ENCODE measurements at regions not wholly inside any gene's neighbourhood (a gene's known extent, or its start where the extent isn't known, plus 50 kb on each side); places are given as distances from the start of the nearest gene placed in this dataset.

GRCh38 chr7:13044309-13044708 lies 356.9 kb downstream of the ARL4A start:
- no peak for DNase-seq

DNA sequence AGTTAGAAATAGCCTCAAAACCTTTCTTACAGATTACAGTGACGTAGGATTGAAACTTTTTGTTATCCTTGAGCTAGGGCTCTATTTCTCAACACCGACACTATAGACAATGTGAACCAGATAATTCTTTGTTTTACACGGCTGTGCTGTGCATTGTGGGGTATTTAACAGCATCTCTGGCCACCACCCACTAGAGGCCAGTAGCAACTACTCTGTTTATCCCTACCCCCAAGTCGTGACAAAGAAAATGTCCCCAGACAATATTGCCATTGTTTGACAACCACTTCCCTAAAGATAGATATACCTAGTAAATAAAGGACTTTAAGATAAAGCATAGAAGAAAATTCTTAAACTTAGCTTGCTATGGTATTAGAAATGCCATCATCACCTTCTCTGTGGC lies 359.6 kb downstream of the ARL4A start:
- no peak for DNase-seq

DNA sequence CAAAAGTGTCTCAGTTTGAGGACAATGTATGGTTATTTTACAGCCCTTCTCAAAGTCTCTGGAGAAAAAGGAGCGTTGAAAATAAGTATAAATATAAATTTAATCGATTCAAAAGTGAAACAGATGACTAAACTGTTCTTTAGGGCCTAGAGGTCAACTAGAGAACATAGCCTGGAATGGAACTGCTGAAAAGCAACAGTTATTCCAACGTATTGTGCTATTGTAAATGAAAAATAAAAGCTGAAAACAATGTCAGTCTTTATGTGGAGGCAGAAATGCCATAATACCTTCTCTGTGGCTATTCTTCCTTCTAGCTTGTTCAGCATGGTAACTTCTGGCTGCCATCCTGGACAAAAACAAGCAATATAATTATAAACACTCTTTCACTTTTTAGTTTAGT lies 362.5 kb downstream of the ARL4A start:
- DNase-seq = no peak

- no peak for DNase-seq
These were observed 363.3 kb downstream of the ARL4A start for GRCh38 chr7:13050703-13051102.

DNA sequence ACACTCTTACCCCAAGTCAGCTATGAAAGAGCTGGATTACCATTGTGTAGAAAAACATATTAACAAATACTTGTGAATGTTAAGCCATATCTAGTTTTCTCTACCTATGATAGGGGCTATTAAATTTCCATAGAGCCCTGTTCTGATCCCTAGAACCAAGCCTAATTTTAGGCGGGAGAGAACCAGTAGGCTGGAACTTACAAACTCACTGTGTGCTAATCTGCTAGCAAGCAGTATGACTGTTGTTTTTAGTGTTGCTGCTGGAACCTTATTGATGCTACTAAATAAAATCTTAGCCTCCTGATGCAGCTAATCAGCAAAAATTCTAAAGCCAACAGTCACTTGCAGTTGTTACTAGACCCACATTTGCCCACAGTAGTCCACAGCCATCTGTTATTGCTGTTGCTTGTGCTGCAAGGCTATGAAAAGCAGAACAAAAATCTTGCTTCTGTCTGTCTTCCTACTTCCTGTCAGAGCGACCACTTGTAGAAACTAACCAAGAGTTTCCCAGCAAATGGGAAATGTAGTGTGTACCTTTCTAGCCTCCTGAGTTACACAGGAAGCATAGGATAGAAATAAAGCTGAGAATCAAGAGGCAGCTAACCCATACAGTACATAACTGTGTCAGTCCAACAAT lies 368.4 kb downstream of the ARL4A start:
- DNase-seq = no peak

DNA sequence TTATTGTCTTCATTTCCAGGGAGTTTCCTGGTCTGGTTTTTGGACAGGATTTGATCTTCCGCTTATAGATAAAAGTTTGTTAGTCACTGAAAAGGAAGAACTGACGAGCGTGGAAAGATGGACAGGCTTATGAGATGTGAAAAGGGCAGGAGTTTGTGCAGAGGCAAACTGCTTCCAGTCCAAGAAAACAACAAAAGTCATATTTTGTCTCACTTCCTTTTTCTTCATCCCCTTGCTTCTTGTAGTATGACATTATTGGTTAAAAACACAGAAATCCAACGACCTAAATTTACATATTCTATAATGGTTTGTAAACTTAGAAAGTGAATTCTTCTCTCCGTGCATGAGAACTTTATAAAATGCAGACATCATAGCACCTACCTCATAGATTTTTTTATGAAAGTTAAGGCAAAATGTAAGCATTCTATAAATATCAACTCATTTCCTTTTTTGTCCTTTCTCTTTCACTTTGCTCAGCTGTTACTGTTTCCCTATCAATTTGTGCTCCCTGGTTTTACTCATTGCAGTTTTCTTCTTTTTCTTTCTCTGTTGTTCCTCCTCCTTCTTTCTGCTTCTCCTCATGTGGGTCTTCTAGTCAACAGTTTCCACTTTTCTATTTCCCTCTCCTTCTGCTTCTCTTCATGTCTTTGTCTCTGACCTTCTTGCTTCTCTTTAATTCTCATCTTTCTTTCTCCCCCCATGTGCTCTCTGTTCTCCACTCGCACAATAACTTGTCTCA lies 370.2 kb downstream of the ARL4A start:
- no peak for DNase-seq

DNA sequence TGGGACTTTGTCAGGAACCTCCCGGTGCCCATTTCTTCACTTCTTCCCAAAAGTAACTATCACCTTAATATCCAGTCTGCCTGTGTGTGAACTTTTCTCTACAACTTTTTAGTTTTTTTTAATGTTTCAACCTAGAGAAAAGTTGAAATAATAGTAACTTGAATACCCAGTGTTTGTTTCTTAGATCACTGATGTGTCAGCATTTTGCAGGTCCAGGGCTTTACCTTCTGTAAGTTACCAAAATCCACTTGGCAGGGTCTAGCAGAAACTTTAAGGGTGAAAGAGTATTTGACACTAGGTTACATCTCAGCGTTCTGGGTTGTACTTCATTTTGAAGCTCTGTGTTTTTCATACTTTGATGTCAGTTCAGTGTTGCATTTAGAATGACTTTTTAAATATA lies 372.7 kb downstream of the ARL4A start:
- DNase-seq = no peak

GRCh38 chr7:13061115-13061514 lies 373.7 kb downstream of the ARL4A start:
- DNase-seq = no peak

DNA sequence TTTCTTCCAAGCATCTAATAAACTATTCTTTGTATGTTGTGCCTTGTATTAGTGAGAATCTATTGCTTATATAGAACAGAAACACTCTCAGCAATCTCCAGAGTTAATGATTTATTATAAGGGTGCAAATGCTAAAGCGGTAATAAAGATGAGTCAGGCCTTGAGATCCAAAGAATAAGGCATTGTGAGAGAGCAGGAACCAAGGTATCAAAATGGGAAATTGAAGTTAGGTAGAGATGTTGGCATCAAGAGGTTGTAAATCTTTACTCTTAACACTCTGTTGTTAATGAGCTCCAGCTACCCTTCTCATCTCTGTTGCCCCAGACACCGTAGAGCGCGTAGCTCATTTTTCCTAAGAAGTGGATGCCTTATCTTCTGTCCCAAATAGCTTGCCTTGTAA lies 375.2 kb downstream of the ARL4A start:
- no peak for DNase-seq

DNA sequence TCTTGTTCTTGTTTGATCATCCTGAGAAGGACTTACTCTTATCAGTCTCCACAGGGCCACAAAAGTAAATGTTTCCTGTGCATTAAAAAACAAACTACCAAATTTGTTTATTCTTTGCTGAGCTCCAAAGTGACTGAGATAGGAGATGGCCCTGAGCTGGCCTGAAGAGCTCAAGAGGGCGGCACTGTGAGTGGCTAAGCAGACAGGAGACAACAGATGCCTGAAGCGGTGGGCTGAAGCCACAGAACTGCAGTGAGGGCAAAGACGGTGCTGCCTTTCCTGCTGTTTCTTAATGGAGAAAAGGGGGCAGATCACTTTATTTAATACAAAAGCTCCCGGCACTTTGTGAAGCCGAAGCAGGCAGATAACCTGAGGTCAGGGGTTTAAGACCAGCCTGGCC lies 379.6 kb downstream of the ARL4A start:
- no peak for DNase-seq

GRCh38 chr7:13068032-13068431 lies 380.6 kb downstream of the ARL4A start:
- DNase-seq = no peak

GRCh38 chr7:13069841-13070240 lies 382.4 kb downstream of the ARL4A start:
- no peak for DNase-seq

DNA sequence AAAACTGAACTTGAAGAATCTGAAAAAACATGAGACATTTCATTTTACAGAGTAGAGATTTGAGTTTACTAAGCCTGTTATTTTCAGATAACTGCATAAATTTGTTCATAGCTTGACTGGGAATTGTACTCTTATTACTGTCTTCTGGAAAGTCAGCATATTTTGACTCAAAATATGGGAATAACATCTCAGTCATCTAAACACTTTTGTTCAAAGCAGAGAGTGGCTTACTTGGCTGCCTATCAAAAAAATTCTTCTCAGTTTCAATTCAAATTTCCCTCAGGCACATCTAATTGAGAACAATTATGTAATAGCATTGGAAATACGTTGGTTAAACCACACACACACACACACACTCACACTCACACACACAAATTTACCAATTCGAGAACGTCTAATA lies 384.6 kb downstream of the ARL4A start:
- DNase-seq = no peak

GRCh38 chr7:13077466-13077865 lies 390.0 kb downstream of the ARL4A start:
- no peak for DNase-seq

DNA sequence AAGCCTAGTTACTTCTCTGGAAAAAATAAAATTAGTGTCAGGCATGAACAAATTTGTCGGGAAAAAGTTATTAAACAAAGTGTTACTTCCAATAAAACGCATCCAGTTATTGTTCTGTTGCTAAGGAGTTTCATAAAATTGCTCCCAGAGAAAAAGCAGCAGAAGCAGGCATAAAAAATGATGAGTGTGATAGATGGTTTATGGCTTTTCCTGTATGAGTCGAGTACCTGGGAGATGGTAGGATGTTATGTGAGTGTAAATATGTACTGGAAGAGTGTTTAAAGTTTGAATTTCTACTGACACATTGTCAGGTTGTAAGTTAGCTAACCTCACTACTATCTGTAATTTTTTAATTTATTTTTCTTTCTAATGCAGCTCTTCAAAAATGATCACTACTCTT lies 390.7 kb downstream of the ARL4A start:
- no peak for DNase-seq

DNA sequence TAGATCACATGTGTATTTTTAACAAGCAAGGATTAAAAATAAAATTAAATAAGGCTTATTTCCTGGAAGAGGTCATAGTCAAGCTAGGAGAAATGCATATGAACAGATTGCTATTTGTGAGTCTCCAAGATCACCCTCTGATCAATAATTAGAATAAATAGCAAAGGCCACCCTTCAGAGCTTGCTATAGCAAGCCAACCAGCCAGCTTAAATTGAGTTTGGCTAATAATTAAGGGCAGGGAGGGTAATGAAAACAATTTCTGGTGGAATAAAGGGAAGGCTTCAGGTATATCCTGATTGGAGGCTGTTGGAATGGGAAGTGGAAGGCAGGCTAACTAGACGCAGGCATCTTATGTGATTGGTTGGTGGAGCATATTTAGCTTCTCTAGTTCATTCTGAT lies 403.5 kb downstream of the ARL4A start:
- DNase-seq = no peak

DNA sequence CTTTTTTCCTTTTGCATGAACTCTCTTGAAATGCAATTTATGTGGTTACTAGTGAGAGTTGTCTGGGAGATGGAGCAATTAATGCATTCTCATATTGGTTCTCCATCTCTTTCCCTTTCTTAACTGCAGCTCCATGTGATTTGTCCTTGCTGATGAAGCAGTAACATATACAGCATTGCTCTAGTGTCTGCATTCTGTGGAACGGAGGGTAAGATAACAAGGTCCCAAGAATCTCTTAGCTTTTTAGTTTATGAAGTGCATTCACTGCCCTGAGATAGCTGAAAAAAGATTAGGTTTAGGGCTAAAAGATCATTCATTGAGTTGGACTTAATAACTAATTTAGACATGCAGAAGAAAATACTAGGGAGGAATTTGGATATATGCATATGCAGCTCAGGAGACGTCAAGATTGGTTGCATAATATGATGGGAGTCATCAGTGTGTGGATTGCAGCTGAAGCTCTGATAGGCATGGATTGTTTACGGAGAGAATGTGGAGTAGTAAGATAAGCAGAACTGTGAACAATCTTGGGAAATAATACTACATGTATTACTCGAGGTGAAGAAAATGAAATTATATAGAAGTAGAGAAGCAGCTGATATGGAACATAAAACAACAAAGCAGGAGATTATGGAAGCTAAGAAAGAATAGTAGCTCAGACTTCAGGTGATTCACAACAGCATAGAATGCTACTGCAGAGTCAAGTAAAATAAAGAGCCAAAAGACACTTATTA lies 404.7 kb downstream of the ARL4A start:
- DNase-seq = no peak

- DNase-seq = no peak
These were observed 405.2 kb downstream of the ARL4A start for GRCh38 chr7:13092708-13093005.

- DNase-seq = no peak
These were observed 405.7 kb downstream of the ARL4A start for GRCh38 chr7:13093160-13093559.

- DNase-seq = no peak
These were observed 410.1 kb downstream of the ARL4A start for GRCh38 chr7:13097499-13097898.

GRCh38 chr7:13098161-13098560 lies 410.7 kb downstream of the ARL4A start:
- DNase-seq = no peak

DNA sequence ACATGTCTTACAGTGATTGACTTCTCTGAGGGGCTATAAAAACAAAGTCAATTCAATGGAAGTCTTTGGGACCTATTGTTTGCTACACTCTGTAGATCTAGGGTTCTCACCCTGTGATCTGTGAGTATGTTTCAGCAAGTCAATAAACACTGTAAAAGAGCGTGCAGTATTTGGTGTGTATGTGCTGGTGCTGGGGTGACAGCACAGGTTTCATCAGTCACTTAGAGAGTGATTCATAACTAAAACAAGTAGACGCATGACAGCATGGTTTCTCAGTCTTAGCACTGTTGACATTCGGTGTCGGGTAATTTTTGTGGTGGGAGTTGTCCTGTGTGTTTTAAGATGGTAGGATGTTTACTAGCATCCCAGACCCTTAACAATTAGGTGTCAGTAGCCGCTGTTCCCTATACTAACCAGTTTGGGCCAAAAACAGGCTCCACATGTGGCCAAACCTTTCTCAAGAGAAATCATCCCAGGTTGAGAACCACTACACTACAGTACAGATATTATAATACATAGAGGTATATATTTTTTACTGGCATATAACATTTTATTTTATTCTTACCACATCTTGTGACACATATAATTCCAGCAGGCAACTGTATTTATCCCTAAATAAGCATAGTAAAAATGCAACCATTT lies 411.8 kb downstream of the ARL4A start:
- DNase-seq = no peak

- no peak for DNase-seq
These were observed 416.7 kb downstream of the ARL4A start for GRCh38 chr7:13104128-13104527.

DNA sequence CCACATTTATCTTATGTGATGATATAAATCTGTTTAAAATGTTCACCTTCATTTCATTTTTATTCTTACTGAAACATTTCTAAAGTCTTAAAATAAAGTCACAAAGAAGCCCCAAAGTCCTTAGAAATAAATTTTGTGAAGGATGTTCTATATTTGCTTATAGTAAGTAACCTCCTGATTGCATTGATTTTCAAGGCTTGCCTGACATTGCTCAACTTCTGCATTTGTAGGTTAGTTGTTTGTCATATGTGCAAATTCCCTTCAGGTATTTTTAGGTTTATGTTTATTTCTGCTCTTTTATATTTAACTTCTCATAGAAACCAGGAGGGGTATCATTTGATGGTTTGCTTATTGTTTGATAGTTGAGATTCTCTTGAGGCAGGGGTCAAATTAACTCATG lies 417.8 kb downstream of the ARL4A start:
- DNase-seq = no peak
